SK-N-SH (cell line): ENCODE measurements at regions not wholly inside any gene's neighbourhood (a gene's known extent, or its start where the extent isn't known, plus 50 kb on each side); places are given as distances from the start of the nearest gene placed in this dataset.

Source experiments
- CTCF ChIA-PET: fragments of 300-600, 350-600 bp; formaldehyde crosslinking; extraction: SDS; loops from one replicate; lab custom pipeline; 2021; lab: Yijun Ruan, JAX
- POLR2A ChIA-PET: fragments of 350-600 bp; sonication (Branson Sonifier 250); formaldehyde crosslinking; extraction: SDS; loops from one replicate; lab custom pipeline; 2020; ENCODE audit warnings: antibody characterized with exemption, inconsistent platforms; lab: Yijun Ruan, JAX
- DNase-seq: peaks from one replicate; pipeline ENCODE4 v3.0.0; 2012
- H2AFZ ChIP-seq: fragments of 200-600 bp; sonication (generic); 2 replicates; pipeline ENCODE4 v1.8.1; 2016; ENCODE audit warnings: antibody characterized with exemption, mild to moderate bottlenecking, low read depth
- H3F3A ChIP-seq: fragments of 200-600 bp; sonication (generic); replicated peaks from 2 replicates; pipeline ENCODE3; 2016; ENCODE audit warnings: antibody characterized with exemption, mild to moderate bottlenecking; ENCODE audit not compliant: insufficient read depth
- H3K27ac ChIP-seq, 2 experiments: fragments of 200-500 bp in 1 of 2; fragments of 200-600 bp in 1 of 2; sonication (Bioruptor generic) in 1 of 2; sonication (generic), shearing (Covaris generic) in 1 of 2; 2 replicates each; pipeline versions ENCODE4 v1.5.1 to v1.6.1; 2014 to 2016; ENCODE audit warnings: low read depth in 2 of 2, inconsistent platforms in 1 of 2, low read length in 1 of 2, mild to moderate bottlenecking in 1 of 2, mixed read lengths in 1 of 2
- H3K27me3 ChIP-seq: fragments of 200-600 bp; sonication (generic), shearing (Covaris generic); 2 replicates; pipeline ENCODE4 v1.6.1; 2016; ENCODE audit warnings: mixed run types; ENCODE audit not compliant: insufficient read depth
- H3K36me3 ChIP-seq, 2 experiments: fragments of 200-500 bp in 1 of 2; fragments of 200-600 bp in 1 of 2; sonication (Bioruptor generic) in 1 of 2; sonication (generic) in 1 of 2; replicated peaks in 1 of 2; 2 replicates each; pipeline versions ENCODE3 to v1.5.1; 2014 to 2016; ENCODE audit warnings: low read length in 1 of 2, mild to moderate bottlenecking in 1 of 2; ENCODE audit not compliant: insufficient read depth in 2 of 2, control insufficient read depth in 1 of 2
- H3K4me1 ChIP-seq, 2 experiments: fragments of 200-500 bp in 1 of 2; fragments of 200-600 bp in 1 of 2; sonication (Bioruptor generic) in 1 of 2; sonication (generic), shearing (Covaris generic) in 1 of 2; 2 replicates each; pipeline versions ENCODE4 v1.5.1 to v1.6.1; 2014 to 2016; ENCODE audit warnings: low read depth in 1 of 2, low read length in 1 of 2, mixed run types in 1 of 2; ENCODE audit not compliant: insufficient read depth in 2 of 2, control insufficient read depth in 1 of 2
- H3K4me2 ChIP-seq: fragments of 200-600 bp; sonication (generic), shearing (Covaris generic); 2 replicates; pipeline ENCODE4 v1.6.1; 2017; ENCODE audit warnings: mixed run types
- H3K4me3 ChIP-seq, 2 experiments: fragments of 200-500 bp in 1 of 2; fragments of 200-600 bp in 1 of 2; sonication (Bioruptor generic) in 1 of 2; sonication (generic), shearing (Covaris generic) in 1 of 2; 2 replicates each; pipeline versions ENCODE4 v1.5.1 to v1.8.1; 2014 to 2016; ENCODE audit warnings: low read depth in 2 of 2, inconsistent platforms in 1 of 2, low read length in 1 of 2, mild to moderate bottlenecking in 1 of 2, mixed read lengths in 1 of 2, moderate library complexity in 1 of 2
- H3K79me2 ChIP-seq: fragments of 200-600 bp; sonication (generic); 2 replicates; pipeline ENCODE4 v1.8.1; 2017; ENCODE audit warnings: mild to moderate bottlenecking; ENCODE audit not compliant: insufficient read depth
- H3K9ac ChIP-seq: fragments of 200-600 bp; sonication (generic); 2 replicates; pipeline ENCODE4 v1.6.1; 2017; ENCODE audit warnings: mixed run types
- H3K9me2 ChIP-seq: fragments of 200-600 bp; sonication (generic); 2 replicates; pipeline ENCODE4 v1.6.1; 2017; ENCODE audit warnings: mixed run types
- H3K9me3 ChIP-seq: fragments of 200-600 bp; sonication (generic); 2 replicates; pipeline ENCODE4 v1.6.1; 2017; ENCODE audit warnings: mixed run types, mild to moderate bottlenecking, moderate library complexity
- H4K20me1 ChIP-seq: fragments of 200-600 bp; sonication (generic); 2 replicates; pipeline ENCODE4 v1.6.1; 2017; ENCODE audit warnings: mild to moderate bottlenecking, mixed run types; ENCODE audit not compliant: insufficient read depth
- CHD2 ChIP-seq: fragments of 150-350 bp; IDR thresholded peaks from 2 replicates; pipeline ENCODE4 v1.6.1; 2018; ENCODE audit warnings: low read length; ENCODE audit not compliant: partially characterized antibody
- ELF1 ChIP-seq: IDR thresholded peaks from 2 replicates; pipeline ENCODE4 v1.4.0; 2012
- EZH2phosphoT487 ChIP-seq: fragments of 200-600 bp; sonication (generic); IDR thresholded peaks from 2 replicates; pipeline ENCODE4 v1.6.1; 2017; ENCODE audit warnings: low read depth, mixed run types, mild to moderate bottlenecking, antibody characterized with exemption, moderate library complexity, borderline replicate concordance
- FOXM1 ChIP-seq: IDR thresholded peaks from 2 replicates; pipeline ENCODE4 v1.4.0; 2012; ENCODE audit warnings: low read depth, mild to moderate bottlenecking
- GATA2 ChIP-seq: sonication (generic); formaldehyde crosslinking; IDR thresholded peaks from 2 replicates; pipeline ENCODE4 v1.5.0; 2020; ENCODE audit warnings: mild to moderate bottlenecking, missing genetic modification reagents
- MXI1 ChIP-seq: IDR thresholded peaks from 2 replicates; pipeline ENCODE4 v1.6.1; 2012; ENCODE audit warnings: mild to moderate bottlenecking, low read depth, low read length, improper control_type of control experiment
- NRF1 ChIP-seq: IDR thresholded peaks from 2 replicates; pipeline ENCODE4 v1.6.1; 2012; ENCODE audit warnings: low read depth, mild to moderate bottlenecking, low read length
- RAD21 ChIP-seq: IDR thresholded peaks from 2 replicates; pipeline ENCODE4 v1.6.1; 2012; ENCODE audit warnings: mild to moderate bottlenecking, low read length
- RFX5 ChIP-seq: IDR thresholded peaks from 2 replicates; pipeline ENCODE4 v1.6.1; 2012; ENCODE audit warnings: mild to moderate bottlenecking, improper control_type of control experiment, low read length
- SMC3 ChIP-seq: IDR thresholded peaks from 2 replicates; pipeline ENCODE4 v1.6.1; 2012; ENCODE audit warnings: low read depth, low read length, improper control_type of control experiment
- TAF1 ChIP-seq: IDR thresholded peaks from 2 replicates; pipeline ENCODE4 v1.6.1; 2012; ENCODE audit warnings: low read depth, mild to moderate bottlenecking, low read length, moderate library complexity, borderline replicate concordance
- TCF12 ChIP-seq: IDR thresholded peaks from 2 replicates; pipeline ENCODE4 v1.4.0; 2012
- TEAD4 ChIP-seq: IDR thresholded peaks from 2 replicates; pipeline ENCODE4 v1.4.0; 2012; ENCODE audit warnings: mild to moderate bottlenecking, borderline replicate concordance; ENCODE audit not compliant: insufficient read depth
- YY1 ChIP-seq: IDR thresholded peaks from 2 replicates; pipeline ENCODE4 v1.4.0; 2012; ENCODE audit warnings: low read depth, mild to moderate bottlenecking
- WGBS: methylation state at CpG from one replicate; pipeline ENCODE4 v1.1.6; 2017; ENCODE audit warnings: low lambda C conversion rate; 5-methylcytosine and 5-hydroxymethylcytosine counted together
- TF ChIP-seq, protein P1 (sequence below): fragments of 200-600 bp; sonication (generic); IDR thresholded peaks from 2 replicates; pipeline ENCODE4 v1.6.1; 2017; ENCODE audit warnings: antibody characterized with exemption, mild to moderate bottlenecking, moderate library complexity
- TF ChIP-seq, protein P2 (sequence below): fragments of 150-350 bp; IDR thresholded peaks from 2 replicates; pipeline ENCODE4 v1.6.1; 2017; ENCODE audit warnings: antibody characterized with exemption, low read length, low read depth, borderline replicate concordance
- TF ChIP-seq, protein P3 (sequence below): IDR thresholded peaks from 2 replicates; pipeline ENCODE4 v1.4.0; 2012; ENCODE audit warnings: low read depth
- TF ChIP-seq, protein P4 (sequence below): IDR thresholded peaks from 2 replicates; pipeline ENCODE4 v1.4.0; 2012; ENCODE audit warnings: low read depth, borderline replicate concordance
- TF ChIP-seq, protein P5 (sequence below): IDR thresholded peaks from 2 replicates; pipeline ENCODE4; 2012

DNA sequence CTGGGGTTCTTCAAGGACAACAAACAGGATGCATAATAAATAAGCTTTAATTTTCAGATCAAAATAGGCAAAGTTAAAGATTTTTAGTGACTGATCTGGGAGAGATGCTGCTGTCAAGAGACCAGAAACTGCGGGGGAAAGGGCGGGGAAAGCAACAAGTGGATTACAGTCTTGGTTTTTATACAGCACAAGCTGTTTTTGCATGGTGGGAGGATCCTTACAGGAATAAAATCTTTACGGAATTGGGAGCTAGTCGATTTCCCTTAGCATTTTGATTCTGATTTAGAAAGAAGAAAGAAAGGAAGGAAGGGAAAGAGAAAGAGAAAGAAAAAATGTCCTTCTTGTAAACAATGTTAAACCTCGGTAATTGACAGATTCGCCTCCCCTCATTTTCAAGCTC is 242.3 kb upstream of the SP8 start:
- H3K4me3 ChIP-seq = no peak overlapping the region
- no peaks in the 10 kb centered on the region for H3K79me2 ChIP-seq
- no peak for TF ChIP-seq FOXM1
- no peak for TF ChIP-seq YY1
- no peak for TF ChIP-seq RFX5
- TF ChIP-seq SMC3 = no peak
- TF ChIP-seq GATA2 = no peak
- no peak for TF ChIP-seq RAD21
- ChIA-PET POLR2A (no interaction called here), CTCF (no interaction called here)
- DNase-seq = no peak
- H3K9me2 ChIP-seq = no peaks in the 10 kb centered on the region
- no peaks in the 10 kb centered on the region for H4K20me1 ChIP-seq
- no peaks in the 10 kb centered on the region for H3K9me3 ChIP-seq
- no peaks in the 10 kb centered on the region for H3F3A ChIP-seq
- H3K27me3 ChIP-seq = peaks cover 13% of the 10 kb centered on the region; the same call in 1 of the 2 replicates
- WGBS = 14% methylated on average over 6 of the region's 6 CpGs
- H3K4me2 ChIP-seq = no peak overlapping the region; the same call in 1 of the 2 replicates
- H3K9ac ChIP-seq = no peak overlapping the region
- no peak overlapping the region for H3K27ac ChIP-seq
- H3K4me1 ChIP-seq = no peaks in the 10 kb centered on the region
- H2AFZ ChIP-seq = no peak overlapping the region
- H3K36me3 ChIP-seq = no peaks in the 10 kb centered on the region

DNA sequence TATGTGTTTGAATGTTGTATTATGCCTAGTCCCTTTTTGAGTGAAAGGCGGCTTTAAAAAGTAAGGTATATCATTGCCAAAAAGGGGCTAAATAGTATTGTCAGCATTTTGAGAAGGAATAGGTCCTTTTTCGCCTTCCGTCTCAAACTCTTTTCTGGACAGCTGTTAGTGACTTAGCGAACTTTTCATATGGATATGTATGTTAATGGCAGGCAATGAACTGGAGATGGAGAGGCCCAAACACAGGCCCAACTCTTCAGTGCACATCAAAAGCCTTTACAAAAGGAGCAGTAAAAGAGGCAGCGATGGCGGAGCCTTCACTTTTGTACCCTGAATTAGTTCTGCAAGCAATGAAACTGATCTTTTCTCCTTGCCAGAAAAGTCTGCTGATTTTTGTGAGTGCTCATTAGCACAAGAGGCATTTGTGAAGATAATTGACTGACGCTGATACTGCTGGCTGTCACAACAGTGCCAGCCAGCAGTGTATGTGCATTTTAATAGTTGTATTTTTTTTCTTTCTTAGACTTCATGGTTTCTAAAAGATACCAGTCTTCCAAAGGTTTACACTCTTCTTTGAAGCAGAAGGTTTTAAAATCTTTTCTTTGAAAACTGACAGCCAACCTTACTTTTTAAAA is 243.7 kb upstream of the SP8 start:
- TF ChIP-seq, protein P1, sequence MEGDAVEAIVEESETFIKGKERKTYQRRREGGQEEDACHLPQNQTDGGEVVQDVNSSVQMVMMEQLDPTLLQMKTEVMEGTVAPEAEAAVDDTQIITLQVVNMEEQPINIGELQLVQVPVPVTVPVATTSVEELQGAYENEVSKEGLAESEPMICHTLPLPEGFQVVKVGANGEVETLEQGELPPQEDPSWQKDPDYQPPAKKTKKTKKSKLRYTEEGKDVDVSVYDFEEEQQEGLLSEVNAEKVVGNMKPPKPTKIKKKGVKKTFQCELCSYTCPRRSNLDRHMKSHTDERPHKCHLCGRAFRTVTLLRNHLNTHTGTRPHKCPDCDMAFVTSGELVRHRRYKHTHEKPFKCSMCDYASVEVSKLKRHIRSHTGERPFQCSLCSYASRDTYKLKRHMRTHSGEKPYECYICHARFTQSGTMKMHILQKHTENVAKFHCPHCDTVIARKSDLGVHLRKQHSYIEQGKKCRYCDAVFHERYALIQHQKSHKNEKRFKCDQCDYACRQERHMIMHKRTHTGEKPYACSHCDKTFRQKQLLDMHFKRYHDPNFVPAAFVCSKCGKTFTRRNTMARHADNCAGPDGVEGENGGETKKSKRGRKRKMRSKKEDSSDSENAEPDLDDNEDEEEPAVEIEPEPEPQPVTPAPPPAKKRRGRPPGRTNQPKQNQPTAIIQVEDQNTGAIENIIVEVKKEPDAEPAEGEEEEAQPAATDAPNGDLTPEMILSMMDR = no peak
- TF ChIP-seq EZH2phosphoT487 (no peak), FOXM1 (no peak), RFX5 (no peak), SMC3 (no peak), NRF1 (no peak), TAF1 (no peak), GATA2 (no peak), ELF1 (no peak), CHD2 (no peak), TEAD4 (no peak), MXI1 (no peak), TCF12 (no peak)
- TF ChIP-seq, protein P2, sequence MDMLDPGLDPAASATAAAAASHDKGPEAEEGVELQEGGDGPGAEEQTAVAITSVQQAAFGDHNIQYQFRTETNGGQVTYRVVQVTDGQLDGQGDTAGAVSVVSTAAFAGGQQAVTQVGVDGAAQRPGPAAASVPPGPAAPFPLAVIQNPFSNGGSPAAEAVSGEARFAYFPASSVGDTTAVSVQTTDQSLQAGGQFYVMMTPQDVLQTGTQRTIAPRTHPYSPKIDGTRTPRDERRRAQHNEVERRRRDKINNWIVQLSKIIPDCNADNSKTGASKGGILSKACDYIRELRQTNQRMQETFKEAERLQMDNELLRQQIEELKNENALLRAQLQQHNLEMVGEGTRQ = no peak
- TF ChIP-seq, protein P3, sequence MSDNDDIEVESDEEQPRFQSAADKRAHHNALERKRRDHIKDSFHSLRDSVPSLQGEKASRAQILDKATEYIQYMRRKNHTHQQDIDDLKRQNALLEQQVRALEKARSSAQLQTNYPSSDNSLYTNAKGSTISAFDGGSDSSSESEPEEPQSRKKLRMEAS = no peak
- TF ChIP-seq, protein P4, sequence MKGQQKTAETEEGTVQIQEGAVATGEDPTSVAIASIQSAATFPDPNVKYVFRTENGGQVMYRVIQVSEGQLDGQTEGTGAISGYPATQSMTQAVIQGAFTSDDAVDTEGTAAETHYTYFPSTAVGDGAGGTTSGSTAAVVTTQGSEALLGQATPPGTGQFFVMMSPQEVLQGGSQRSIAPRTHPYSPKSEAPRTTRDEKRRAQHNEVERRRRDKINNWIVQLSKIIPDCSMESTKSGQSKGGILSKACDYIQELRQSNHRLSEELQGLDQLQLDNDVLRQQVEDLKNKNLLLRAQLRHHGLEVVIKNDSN = no peak
- TF ChIP-seq, protein P5, sequence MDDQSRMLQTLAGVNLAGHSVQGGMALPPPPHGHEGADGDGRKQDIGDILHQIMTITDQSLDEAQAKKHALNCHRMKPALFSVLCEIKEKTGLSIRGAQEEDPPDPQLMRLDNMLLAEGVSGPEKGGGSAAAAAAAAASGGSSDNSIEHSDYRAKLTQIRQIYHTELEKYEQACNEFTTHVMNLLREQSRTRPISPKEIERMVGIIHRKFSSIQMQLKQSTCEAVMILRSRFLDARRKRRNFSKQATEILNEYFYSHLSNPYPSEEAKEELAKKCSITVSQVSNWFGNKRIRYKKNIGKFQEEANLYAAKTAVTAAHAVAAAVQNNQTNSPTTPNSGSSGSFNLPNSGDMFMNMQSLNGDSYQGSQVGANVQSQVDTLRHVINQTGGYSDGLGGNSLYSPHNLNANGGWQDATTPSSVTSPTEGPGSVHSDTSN = no peak
- no peak for DNase-seq
- Histone ChIP-seq H3K4me1 (no peaks in the 10 kb centered on the region), H3K9ac (no peak overlapping the region), H2AFZ (no peak overlapping the region), H3K27ac (no peak overlapping the region), H3K9me2 (no peaks in the 10 kb centered on the region), H3K9me3 (no peaks in the 10 kb centered on the region), H3K27me3 (peaks cover 13% of the 10 kb centered on the region; the same call in 1 of the 2 replicates), H3K79me2 (no peaks in the 10 kb centered on the region), H3K4me3 (no peak overlapping the region), H3F3A (no peaks in the 10 kb centered on the region), H3K36me3 (no peaks in the 10 kb centered on the region), H4K20me1 (no peaks in the 10 kb centered on the region), H3K4me2 (no peak overlapping the region)
- ChIA-PET POLR2A (no interaction called here), CTCF (no interaction called here)
- 10% methylated on average over 7 of the region's 7 CpGs for WGBS
